ENCODE measurements at regions not wholly inside any gene's neighbourhood (a gene's known extent, or its start where the extent isn't known, plus 50 kb on each side); places are given as distances from the start of the nearest gene placed in this dataset.
A peak's percentile ranks its signal among the peaks of the same experiment; 100 is the strongest.
"Not testable (repeated sequence)": the region's sequence is repeated elsewhere in the genome, so short reads cannot be mapped to it uniquely, and the experiment has no call there.

GRCh38 chr12:124699909-124700308, 132.5 kb upstream of the NCOR2 start:
- no peak overlapping the region for H2BK5ac ChIP-seq (ENCODE audit: low read depth, low read length, poor library complexity)
- no CpG with 5 or more reads among the region's 14 CpGs for WGBS (ENCODE audit: extremely low coverage, insufficient coverage, insufficient read length)
- H3K27ac ChIP-seq (ENCODE audit: low read depth, low read length), result no peak overlapping the region
- H3K27me3 ChIP-seq (ENCODE audit: insufficient read depth, low read length), result no peaks in the 10 kb centered on the region
- H4K91ac ChIP-seq (ENCODE audit: low read depth, low read length), result peak overlapping the region; percentile 11
- H2BK12ac ChIP-seq (ENCODE audit: low read length), result peak overlapping the region; percentile 61
- H3K4me3 ChIP-seq (ENCODE audit: low read depth, low read length), result peak overlapping the region; percentile 18
- peaks cover 25 to 32% of the 10 kb centered on the region in 2 experiments for H3K4me1 ChIP-seq (ENCODE audit: control insufficient read depth in 1 of 2, insufficient read depth in 2 of 2, low read length in 2 of 2)
- H3K79me2 ChIP-seq (ENCODE audit: control insufficient read depth, insufficient read depth, low read length, poor library complexity), result no peaks in the 10 kb centered on the region
- no peak overlapping the region for H2AFZ ChIP-seq (ENCODE audit: insufficient read depth, low read length, poor library complexity)
- H4K8ac ChIP-seq (ENCODE audit: low read depth, low read length), result no peak overlapping the region
- no peak for DNase-seq
- H3K23ac ChIP-seq (ENCODE audit: low read length), result no peak overlapping the region
- H3K36me3 ChIP-seq (ENCODE audit: control insufficient read depth in 1 of 2, insufficient read depth in 2 of 2, low read length in 2 of 2), result no peaks in the 10 kb centered on the region
- peak overlapping the region; percentile 3 for H2BK120ac ChIP-seq (ENCODE audit: insufficient read depth, low read length, poor library complexity)
- peak overlapping the region; percentile 16 for H3K18ac ChIP-seq (ENCODE audit: low read length)
- H3K4ac ChIP-seq (ENCODE audit: low read depth, low read length), result no peak overlapping the region
- peak overlapping the region; percentile 47 for H3K14ac ChIP-seq (ENCODE audit: low read length)
- peak overlapping the region; percentile 61 for H2AK5ac ChIP-seq (ENCODE audit: low read length)
- H3K9ac ChIP-seq (ENCODE audit: low read length), result no peak overlapping the region
- H3K9me3 ChIP-seq (ENCODE audit: insufficient read depth, low read depth, low read length), result no peaks in the 10 kb centered on the region
- peaks cover 13% of the 10 kb centered on the region for H3K79me1 ChIP-seq (ENCODE audit: low read length)
- H3K4me2 ChIP-seq (ENCODE audit: low read length), result no peak overlapping the region
- H4K12ac ChIP-seq (ENCODE audit: low read depth, low read length), result no peak overlapping the region

DNA sequence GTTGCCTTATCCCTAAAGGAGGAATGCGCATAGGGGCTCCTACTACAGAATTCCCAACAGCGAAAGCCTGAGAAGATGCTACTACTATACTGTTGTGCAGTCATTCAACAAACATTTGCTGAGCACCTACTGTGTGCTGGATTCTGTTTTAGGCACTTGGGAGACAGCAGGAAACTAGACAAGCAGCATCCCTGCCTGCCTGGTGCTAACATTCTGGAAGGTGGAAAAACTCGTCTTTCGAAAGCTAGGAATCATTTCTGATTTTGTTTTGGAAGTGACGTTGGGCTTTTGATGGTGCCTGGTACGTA, 131.5 kb upstream of the NCOR2 start:
- Histone ChIP-seq H3K4me3 (ENCODE audit: low read depth, low read length) (no peak overlapping the region), H4K8ac (ENCODE audit: low read depth, low read length) (no peak overlapping the region), H3K27ac (ENCODE audit: low read depth, low read length) (no peak overlapping the region), H2BK5ac (ENCODE audit: low read depth, low read length, poor library complexity) (no peak overlapping the region), H3K4ac (ENCODE audit: low read depth, low read length) (no peak overlapping the region), H4K91ac (ENCODE audit: low read depth, low read length) (no peak overlapping the region), H4K12ac (ENCODE audit: low read depth, low read length) (no peak overlapping the region), H3K36me3 (ENCODE audit: control insufficient read depth in 1 of 2, insufficient read depth in 2 of 2, low read length in 2 of 2) (no peaks in the 10 kb centered on the region), H3K4me2 (ENCODE audit: low read length) (no peak overlapping the region), H3K27me3 (ENCODE audit: insufficient read depth, low read length) (no peaks in the 10 kb centered on the region), H2BK120ac (ENCODE audit: insufficient read depth, low read length, poor library complexity) (no peak overlapping the region), H3K9ac (ENCODE audit: low read length) (no peak overlapping the region), H2AFZ (ENCODE audit: insufficient read depth, low read length, poor library complexity) (no peak overlapping the region), H3K23ac (ENCODE audit: low read length) (no peak overlapping the region), H3K4me1 (ENCODE audit: control insufficient read depth in 1 of 2, insufficient read depth in 2 of 2, low read length in 2 of 2) (peaks cover 25 to 26% of the 10 kb centered on the region in 2 experiments), H3K9me3 (ENCODE audit: insufficient read depth, low read depth, low read length) (no peaks in the 10 kb centered on the region), H3K18ac (ENCODE audit: low read length) (no peak overlapping the region), H2AK5ac (ENCODE audit: low read length) (no peak overlapping the region), H3K14ac (ENCODE audit: low read length) (no peak overlapping the region), H3K79me1 (ENCODE audit: low read length) (peaks cover 13% of the 10 kb centered on the region), H2BK12ac (ENCODE audit: low read length) (no peak overlapping the region), H3K79me2 (ENCODE audit: control insufficient read depth, insufficient read depth, low read length, poor library complexity) (no peaks in the 10 kb centered on the region)
- DNase-seq, result no peak
- no CpG with 5 or more reads among the region's 6 CpGs for WGBS (ENCODE audit: extremely low coverage, insufficient coverage, insufficient read length)

DNA sequence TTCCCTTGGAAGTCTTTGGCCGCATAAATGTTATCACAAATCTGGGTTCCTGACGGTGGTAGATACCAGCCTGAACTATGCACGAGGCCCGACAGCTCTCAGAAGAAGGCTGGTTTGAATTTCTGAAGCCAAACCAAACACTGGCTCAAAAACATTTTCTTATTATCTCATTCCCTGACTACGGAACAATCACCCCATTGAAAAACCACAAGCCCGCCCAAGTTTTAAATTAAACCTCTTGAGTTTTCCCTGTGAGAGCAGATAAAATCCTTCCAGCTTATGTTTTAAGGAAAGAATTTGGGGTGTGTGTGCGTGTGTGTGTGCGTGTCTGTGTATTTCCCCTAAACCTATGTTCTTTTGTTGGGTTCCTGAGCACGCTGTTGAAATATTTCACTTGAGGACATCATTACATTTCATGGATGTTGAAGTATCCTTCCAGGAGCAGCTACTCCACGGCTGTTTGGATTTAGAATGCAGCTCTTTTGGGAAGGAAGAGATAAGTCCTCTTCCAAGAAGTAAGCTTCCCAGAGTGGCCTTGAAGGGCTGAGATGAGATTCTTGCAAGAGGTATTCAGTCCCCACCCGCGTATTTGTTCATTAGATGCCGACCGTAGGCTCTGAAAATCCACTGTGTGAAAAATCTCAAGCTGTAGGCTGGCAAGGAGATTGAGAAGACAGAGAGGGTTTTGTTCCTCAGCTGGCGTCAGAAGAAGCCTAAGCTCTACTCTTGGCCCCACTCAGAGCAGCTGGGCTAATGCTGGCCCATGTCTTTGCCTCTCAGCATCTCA, 131.0 kb upstream of the NCOR2 start:
- Histone ChIP-seq H3K18ac (ENCODE audit: low read length) (no peak overlapping the region), H3K4me3 (ENCODE audit: low read depth, low read length) (no peak overlapping the region), H3K27me3 (ENCODE audit: insufficient read depth, low read length) (no peaks in the 10 kb centered on the region), H3K4me1 (ENCODE audit: control insufficient read depth in 1 of 2, insufficient read depth in 2 of 2, low read length in 2 of 2) (peaks cover 19 to 23% of the 10 kb centered on the region in 2 experiments), H3K36me3 (ENCODE audit: control insufficient read depth in 1 of 2, insufficient read depth in 2 of 2, low read length in 2 of 2) (no peaks in the 10 kb centered on the region), H3K79me1 (ENCODE audit: low read length) (peaks cover 13% of the 10 kb centered on the region), H3K79me2 (ENCODE audit: control insufficient read depth, insufficient read depth, low read length, poor library complexity) (no peaks in the 10 kb centered on the region), H3K4me2 (ENCODE audit: low read length) (no peak overlapping the region), H2BK120ac (ENCODE audit: insufficient read depth, low read length, poor library complexity) (no peak overlapping the region), H3K9ac (ENCODE audit: low read length) (no peak overlapping the region), H4K12ac (ENCODE audit: low read depth, low read length) (no peak overlapping the region), H4K91ac (ENCODE audit: low read depth, low read length) (no peak overlapping the region), H4K8ac (ENCODE audit: low read depth, low read length) (no peak overlapping the region), H3K23ac (ENCODE audit: low read length) (no peak overlapping the region), H2BK12ac (ENCODE audit: low read length) (no peak overlapping the region), H2BK5ac (ENCODE audit: low read depth, low read length, poor library complexity) (no peak overlapping the region), H2AK5ac (ENCODE audit: low read length) (no peak overlapping the region), H2AFZ (ENCODE audit: insufficient read depth, low read length, poor library complexity) (no peak overlapping the region), H3K27ac (ENCODE audit: low read depth, low read length) (no peak overlapping the region), H3K9me3 (ENCODE audit: insufficient read depth, low read depth, low read length) (no peaks in the 10 kb centered on the region), H3K4ac (ENCODE audit: low read depth, low read length) (no peak overlapping the region), H3K14ac (ENCODE audit: low read length) (no peak overlapping the region)
- no peak for DNase-seq
- WGBS (ENCODE audit: extremely low coverage, insufficient coverage, insufficient read length), result no CpG with 5 or more reads among the region's 15 CpGs

GRCh38 chr12:124697722-124698121, 130.3 kb upstream of the NCOR2 start:
- not testable (repeated sequence) for H3K79me2 ChIP-seq (ENCODE audit: control insufficient read depth, insufficient read depth, low read length, poor library complexity); H3K9me3 ChIP-seq (ENCODE audit: insufficient read depth, low read depth, low read length); H2AK5ac ChIP-seq (ENCODE audit: low read length); H3K9ac ChIP-seq (ENCODE audit: low read length); H3K27me3 ChIP-seq (ENCODE audit: insufficient read depth, low read length); H4K12ac ChIP-seq (ENCODE audit: low read depth, low read length); H3K14ac ChIP-seq (ENCODE audit: low read length); DNase-seq; H3K23ac ChIP-seq (ENCODE audit: low read length); H3K18ac ChIP-seq (ENCODE audit: low read length); H3K27ac ChIP-seq (ENCODE audit: low read depth, low read length); H2AFZ ChIP-seq (ENCODE audit: insufficient read depth, low read length, poor library complexity); H2BK120ac ChIP-seq (ENCODE audit: insufficient read depth, low read length, poor library complexity); H4K91ac ChIP-seq (ENCODE audit: low read depth, low read length); H3K4me3 ChIP-seq (ENCODE audit: low read depth, low read length); H3K4me2 ChIP-seq (ENCODE audit: low read length); H2BK12ac ChIP-seq (ENCODE audit: low read length); H4K8ac ChIP-seq (ENCODE audit: low read depth, low read length); H2BK5ac ChIP-seq (ENCODE audit: low read depth, low read length, poor library complexity); H3K36me3 ChIP-seq (ENCODE audit: control insufficient read depth in 1 of 2, insufficient read depth in 2 of 2, low read length in 2 of 2); H3K4ac ChIP-seq (ENCODE audit: low read depth, low read length)
- H3K4me1 ChIP-seq (ENCODE audit: control insufficient read depth in 1 of 2, insufficient read depth in 2 of 2, low read length in 2 of 2), result peaks cover 19 to 20% of the 10 kb centered on the region in 2 experiments
- WGBS (ENCODE audit: extremely low coverage, insufficient coverage, insufficient read length), result no CpG with 5 or more reads among the region's 11 CpGs
- peaks cover 11% of the 10 kb centered on the region for H3K79me1 ChIP-seq (ENCODE audit: low read length)

Data from trophoblast cell (in vitro differentiated cells and primary cell).